K562 (cell line): ENCODE measurements at regions not wholly inside any gene's neighbourhood (a gene's known extent, or its start where the extent isn't known, plus 50 kb on each side); places are given as distances from the start of the nearest gene placed in this dataset.

Experiments used
- ARHGAP35 ChIP-seq: fragments of 450-650 bp; IDR thresholded peaks from 2 replicates; pipeline ENCODE4 v1.6.1; 2018; ENCODE audit not compliant: partially characterized antibody
- ATF7 ChIP-seq: fragments of 450-650 bp; IDR thresholded peaks from 2 replicates; pipeline ENCODE4 v1.7.1; 2014; ENCODE audit warnings: mild to moderate bottlenecking, moderate library complexity
- BRD9 ChIP-seq: fragments of 450-650 bp; IDR thresholded peaks from 2 replicates; pipeline ENCODE4 v1.6.1; 2018; ENCODE audit warnings: low read depth; ENCODE audit not compliant: partially characterized antibody
- DNMT1 ChIP-seq: fragments of 450-650 bp; IDR thresholded peaks from 2 replicates; pipeline ENCODE4 v1.6.1; 2016; ENCODE audit warnings: antibody characterized with exemption, mild to moderate bottlenecking
- ESRRB ChIP-seq: fragments of 250-450 bp; sonication (Bioruptor Pico); IDR thresholded peaks from 2 replicates; pipeline ENCODE4 v1.5.0; 2020; ENCODE audit warnings: mild to moderate bottlenecking, moderate library complexity, borderline replicate concordance
- GTF2B ChIP-seq: IDR thresholded peaks from 2 replicates; pipeline ENCODE4 v1.6.1; 2011; ENCODE audit not compliant: insufficient read length; ENCODE audit errors: extremely low read depth
- KAT8 ChIP-seq: fragments of 450-650 bp; IDR thresholded peaks from 2 replicates; pipeline ENCODE4 v1.6.1; 2016; ENCODE audit warnings: low read depth, mild to moderate bottlenecking
- NCOR1 ChIP-seq: fragments of 450-650 bp; IDR thresholded peaks from 2 replicates; pipeline ENCODE4 v1.6.1; 2016; ENCODE audit warnings: mild to moderate bottlenecking, moderate library complexity
- NR4A1 ChIP-seq, 2 experiments: fragments of 250-450 bp in 1 of 2; fragments of 450-650 bp in 1 of 2; sonication (Bioruptor Pico) in 1 of 2; IDR thresholded peaks; 2 replicates each; pipeline versions ENCODE4 v1.4.0 to v1.6.1; 2016 to 2020; ENCODE audit warnings: mild to moderate bottlenecking in 2 of 2, missing compliant biosample characterization in 1 of 2, missing genetic modification characterization in 1 of 2, moderate library complexity in 1 of 2
- RBBP5 ChIP-seq: fragments of 200-600 bp; sonication (generic); IDR thresholded peaks from 2 replicates; pipeline ENCODE4 v1.6.1; 2012; ENCODE audit warnings: borderline replicate concordance, mild to moderate bottlenecking, low read length, control low read depth, inconsistent platforms; ENCODE audit not compliant: insufficient read depth, poor library complexity, severe bottlenecking
- SMARCE1 ChIP-seq: fragments of 450-650 bp; IDR thresholded peaks from 2 replicates; pipeline ENCODE4 v1.7.1; 2016; ENCODE audit warnings: mild to moderate bottlenecking
- SOX6 ChIP-seq: fragments of 450-650 bp; IDR thresholded peaks from 2 replicates; pipeline ENCODE4 v1.6.1; 2014; ENCODE audit warnings: mild to moderate bottlenecking
- TAF1 ChIP-seq: IDR thresholded peaks from 2 replicates; pipeline ENCODE4 v1.6.1; 2011; ENCODE audit warnings: mild to moderate bottlenecking, low read length, moderate library complexity; ENCODE audit not compliant: insufficient read depth, control insufficient read depth, severe bottlenecking; ENCODE audit errors: extremely low read depth
- TBP ChIP-seq: optimal IDR thresholded peaks from 2 replicates; pipeline ENCODE3; 2011; ENCODE audit warnings: low read depth, low read length, improper control_type of control experiment
- TEAD4 ChIP-seq, 2 experiments: sonication (generic) in 1 of 2; formaldehyde crosslinking in 1 of 2; IDR thresholded peaks; 2 replicates each; pipeline versions ENCODE4 v1.6.1 to v1.8.0; 2012 to 2022; ENCODE audit warnings: borderline replicate concordance in 1 of 2, inconsistent platforms in 1 of 2, low read length in 1 of 2, mild to moderate bottlenecking in 1 of 2, missing genetic modification reagents in 1 of 2
- TRIM24 ChIP-seq, 2 experiments: fragments of 450-650 bp; IDR thresholded peaks; 2 replicates each; pipeline ENCODE4 v1.6.1; 2016
- ZEB2 ChIP-seq: fragments of 450-650 bp; IDR thresholded peaks from 2 replicates; pipeline ENCODE4 v1.6.1; 2016
- ZNF165 ChIP-seq: fragments of 250-450 bp; sonication (Bioruptor Pico); IDR thresholded peaks from 2 replicates; pipeline ENCODE4 v1.4.0; 2020; ENCODE audit warnings: borderline replicate concordance
- ZNF407 ChIP-seq: fragments of 450-650 bp; IDR thresholded peaks from 2 replicates; pipeline ENCODE4 v1.6.1; 2016; ENCODE audit warnings: low read depth
- ZNF75A ChIP-seq: fragments of 450-650 bp; formaldehyde crosslinking; IDR thresholded peaks from 2 replicates; pipeline ENCODE4 v1.4.0; 2020; ENCODE audit warnings: mild to moderate bottlenecking

- TF ChIP-seq ZNF407 (no peak), ARHGAP35 (no peak), SOX6 (0 out of 2 replicates have a peak, but pooled peaks have one; percentile 52), ZEB2 (peak; percentile 31; the same call in 1 of the 2 replicates), BRD9 (peak; percentile 28), TRIM24 (IDR thresholded peaks at IDR 0.05) (no peak), ZNF75A (CRISPR knock-in tag) (no peak), TBP (peak; percentile 46), DNMT1 (no peak), ATF7 (peak; percentile 26), SMARCE1 (peak; percentile 45; the same call in 1 of the 2 replicates), GTF2B (no peak), ZNF165 (CRISPR knock-in tag) (no peak), TEAD4 (IDR thresholded peaks at IDR 0.05; ENCODE audit: low read length) (no peak), TEAD4 (CRISPR knock-in tag; IDR thresholded peaks at IDR 0.05; ENCODE audit: borderline replicate concordance) (no peak), KAT8 (no peak), NR4A1 (CRISPR knock-in tag; IDR thresholded peaks at IDR 0.05) (no peak), NR4A1 (tag; IDR thresholded peaks at IDR 0.05) (0 out of 2 replicates have a peak, but pooled peaks have one; percentile 51), ESRRB (CRISPR knock-in tag) (no peak), NCOR1 (no peak), TAF1 (peak; percentile 85), RBBP5 (peak; percentile 51)
These were observed 220.8 kb downstream of the SNX18 start (continued) for GRCh38 chr5:54738118-54738972.
